Loucy (cell line): ENCODE measurements at regions not wholly inside any gene's neighbourhood (a gene's known extent, or its start where the extent isn't known, plus 50 kb on each side); places are given as distances from the start of the nearest gene placed in this dataset.

ENCODE experiments used
- CTCF ChIP-seq: fragments of 200-600 bp; sonication (generic); conservative IDR thresholded peaks from 2 replicates; pipeline ENCODE4 v1.5.1; 2014; ENCODE audit warnings: mild to moderate bottlenecking, antibody characterized with exemption, low read length
- EZH2phosphoT487 ChIP-seq: fragments of 200-600 bp; IDR thresholded peaks from 2 replicates; pipeline ENCODE4 v1.6.1; 2018; ENCODE audit warnings: antibody characterized with exemption, mild to moderate bottlenecking, moderate library complexity, borderline replicate concordance

- TF ChIP-seq CTCF, result no peak
- no peak for TF ChIP-seq EZH2phosphoT487
These were observed 182.5 kb upstream of the OSR1 start for GRCh38 chr2:19540739-19541525.
